ENCODE measurements at regions not wholly inside any gene's neighbourhood (a gene's known extent, or its start where the extent isn't known, plus 50 kb on each side); places are given as distances from the start of the nearest gene placed in this dataset.

- CTCF ChIA-PET, result no interaction called here
- FAIRE-seq, result no peak
These were observed 151.7 kb upstream of the PROK2 start for GRCh38 chr3:71936681-71937080.

More at GRCh38 chr3:71936681-71937080, 151.7 kb upstream of the PROK2 start:
- dilution Hi-C loops (cut with MboI; ENCODE audit: extremely low pct_ligation_motif_present, low sequenced_read_pairs) (no loop called here), intact Hi-C loops (cut with micrococcal nuclease) (no loop called here)
- POLR2A ChIA-PET, result no interaction called here
- Histone ChIP-seq H3K4me2 (ENCODE audit: insufficient read depth, low read length) (no peak overlapping the region), H3K27ac (ENCODE audit: insufficient read depth, low read depth, low read length) (no peak overlapping the region), H3K36me3 (ENCODE audit: control insufficient read depth in 2 of 2, extremely low read depth in 1 of 2, insufficient read depth in 2 of 2, low read length in 2 of 2) (no peaks in the 10 kb centered on the region), H3K4me1 (ENCODE audit: control insufficient read depth, extremely low read depth, insufficient read depth, low read length) (no peaks in the 10 kb centered on the region), H3K9me3 (replicated peaks; ENCODE audit: control insufficient read depth, insufficient read depth, low read length) (no peaks in the 10 kb centered on the region), H2AFZ (ENCODE audit: low read depth, low read length) (no peak overlapping the region), H4K20me1 (replicated peaks; ENCODE audit: control insufficient read depth, extremely low read depth, insufficient read depth, low read length) (no peaks in the 10 kb centered on the region), H3K9me1 (replicated peaks; ENCODE audit: control insufficient read depth, extremely low read depth, insufficient read depth, low read length) (no peaks in the 10 kb centered on the region), H3K4me3 (replicated peaks in 1 of 3; ENCODE audit: insufficient read depth in 1 of 3, low read depth in 1 of 3, low read length in 3 of 3) (no peak overlapping the region), H3K9ac (replicated peaks; ENCODE audit: extremely low read depth, insufficient read depth, low read length) (no peak overlapping the region), H3K27me3 (ENCODE audit: control insufficient read depth in 2 of 2, insufficient read depth in 2 of 2, low read length in 2 of 2) (no peaks in the 10 kb centered on the region), H3K79me2 (ENCODE audit: control insufficient read depth, insufficient read depth, low read length) (no peaks in the 10 kb centered on the region)
- no TSS peak for BruUV-seq (replicated peaks)
- TF ChIP-seq CTCF (IDR thresholded peaks at IDR 0.05; ENCODE audit: extremely low read depth in 1 of 2, insufficient read depth in 1 of 2, low read depth in 1 of 2, low read length in 2 of 2) (no peak), EZH2 (IDR thresholded peaks at IDR 0.05; ENCODE audit: borderline replicate concordance, low read depth, low read length, severe bottlenecking) (no peak), POLR2AphosphoS5 (IDR thresholded peaks at IDR 0.05; ENCODE audit: insufficient read depth, low read depth, low read length) (no peak), MYC (IDR thresholded peaks at IDR 0.05; ENCODE audit: low read depth, low read length) (no peak), FOS (IDR thresholded peaks at IDR 0.05; ENCODE audit: borderline replicate concordance, insufficient read depth, low read length) (no peak), JUN (IDR thresholded peaks at IDR 0.05; ENCODE audit: borderline replicate concordance, insufficient read depth, insufficient read length, low read depth) (no peak), MAX (IDR thresholded peaks at IDR 0.05; ENCODE audit: insufficient read depth, insufficient read length) (no peak), GATA2 (IDR thresholded peaks at IDR 0.05; ENCODE audit: insufficient read depth, insufficient read length, low read depth, low read length) (no peak), POLR2A (IDR thresholded peaks at IDR 0.05; ENCODE audit: low read depth, low read length) (no peak)
- no peak for DNase-seq (ENCODE audit: low read depth, low spot score)

Measured in endothelial cell of umbilical vein (primary cell).